AG04450 (cell line): ENCODE measurements at regions not wholly inside any gene's neighbourhood (a gene's known extent, or its start where the extent isn't known, plus 50 kb on each side); places are given as distances from the start of the nearest gene placed in this dataset.

ENCODE experiments used
- CTCF ChIA-PET: fragments of 300-600, 350-600 bp; formaldehyde crosslinking; extraction: SDS; loops from one replicate; lab custom pipeline; 2022; ENCODE audit warnings: antibody characterized with exemption, inconsistent platforms; lab: Charles Lee
- POLR2A ChIA-PET: fragments of 350-600 bp; formaldehyde crosslinking; extraction: SDS; loops from one replicate; lab custom pipeline; 2021; ENCODE audit warnings: antibody characterized with exemption, inconsistent platforms; lab: Yijun Ruan, JAX
- DNase-seq: peaks from one replicate; pipeline ENCODE4 v3.0.0-alpha.2; 2011; ENCODE audit warnings: low read depth, low spot score
- H3K27ac ChIP-seq: one replicate; pipeline ENCODE4 v1.5.1; 2012; ENCODE audit warnings: low read depth, low read length, control low read depth
- H3K27me3 ChIP-seq: one replicate; pipeline ENCODE4 v1.6.0; 2012; ENCODE audit warnings: low read length; ENCODE audit not compliant: control insufficient read depth, insufficient read depth
- H3K4me3 ChIP-seq: 2 replicates; pipeline ENCODE4 v1.5.1; 2011; ENCODE audit warnings: mild to moderate bottlenecking, low read depth, low read length, control low read depth
- H3K9me3 ChIP-seq: 2 replicates; pipeline ENCODE4 v1.5.1; 2012; ENCODE audit warnings: low read length; ENCODE audit not compliant: control insufficient read depth, insufficient read depth
- CTCF ChIP-seq: IDR thresholded peaks from 2 replicates; pipeline ENCODE4 v1.5.1; 2011; ENCODE audit warnings: low read depth, low read length, control low read depth, inconsistent platforms

GRCh38 chr5:124878583-124879342, 132.3 kb upstream of the ZNF608 start:
- H3K4me3 ChIP-seq, result no peak overlapping the region
- TF ChIP-seq CTCF, result no peak
- H3K9me3 ChIP-seq, result no peaks in the 10 kb centered on the region
- no peaks in the 10 kb centered on the region for H3K27me3 ChIP-seq
- ChIA-PET POLR2A (no interaction called here), CTCF (no interaction called here)
- H3K27ac ChIP-seq, result no peak overlapping the region
- no peak for DNase-seq

DNA sequence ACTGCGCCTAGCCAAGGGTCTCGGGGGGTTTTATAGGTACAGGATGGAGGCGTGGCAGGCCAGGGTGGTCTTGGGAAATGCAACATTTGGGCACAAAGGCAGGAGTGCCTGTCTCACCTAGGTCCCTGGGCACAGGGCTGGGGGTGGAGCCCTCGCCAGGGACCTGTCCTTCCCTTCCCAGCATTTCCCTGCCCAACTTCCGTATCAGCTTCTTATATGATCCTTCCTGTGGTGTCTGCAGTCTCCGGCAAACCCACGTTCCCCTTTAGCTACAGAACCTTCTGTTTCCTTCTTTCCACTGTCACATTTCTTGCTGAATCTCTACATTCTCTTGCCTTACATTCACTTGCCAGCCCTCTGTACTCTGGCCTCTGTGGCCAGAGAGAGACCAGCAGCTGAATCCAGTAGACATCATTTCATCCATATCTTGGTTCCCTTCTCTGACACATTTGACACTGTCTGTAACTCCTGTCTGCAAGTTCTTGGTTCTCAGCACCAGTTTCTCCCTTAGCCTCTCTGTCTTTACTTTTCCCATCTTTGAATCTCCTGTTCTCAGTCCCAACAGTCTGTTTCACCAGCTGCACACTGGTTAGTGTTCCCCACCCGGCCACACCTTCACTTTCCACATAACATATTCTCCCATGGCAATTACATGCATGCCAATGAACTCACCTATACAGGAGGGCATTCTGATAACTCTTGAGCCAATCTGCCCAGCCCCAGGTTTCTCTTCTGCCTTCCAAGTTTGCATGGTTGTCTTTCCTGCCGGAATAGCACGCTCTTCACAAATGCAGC, 134.7 kb upstream of the ZNF608 start:
- CTCF ChIA-PET, result no interaction called here
- Histone ChIP-seq H3K27me3 (no peaks in the 10 kb centered on the region), H3K4me3 (no peak overlapping the region), H3K9me3 (no peaks in the 10 kb centered on the region), H3K27ac (no peak overlapping the region)
- no peak for DNase-seq
- POLR2A ChIA-PET, result no interaction called here
- no peak for TF ChIP-seq CTCF

DNA sequence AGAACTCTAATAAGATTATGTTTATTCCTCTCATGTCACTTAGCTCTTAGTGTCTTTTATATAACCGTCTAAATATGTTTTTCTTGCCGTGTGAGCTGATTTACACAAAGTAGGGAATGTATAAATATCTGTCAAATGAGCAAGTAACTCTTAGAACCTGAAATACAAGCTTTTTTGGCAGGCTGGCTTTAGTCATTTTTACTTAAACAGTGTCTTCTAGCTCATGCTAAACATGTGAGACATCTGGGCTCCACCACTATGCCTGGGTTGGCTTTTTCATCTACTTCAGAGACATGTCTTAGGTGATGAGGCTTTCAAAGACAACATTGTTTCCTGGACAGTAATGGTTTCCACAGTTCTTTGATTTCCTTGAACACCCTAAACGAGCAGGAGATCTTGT, 137.2 kb upstream of the ZNF608 start:
- no peaks in the 10 kb centered on the region for H3K9me3 ChIP-seq
- H3K27me3 ChIP-seq, result no peaks in the 10 kb centered on the region
- no peak for TF ChIP-seq CTCF
- CTCF ChIA-PET, result no interaction called here
- no peak overlapping the region for H3K4me3 ChIP-seq
- DNase-seq, result no peak
- H3K27ac ChIP-seq, result no peak overlapping the region
- POLR2A ChIA-PET, result no interaction called here

DNA sequence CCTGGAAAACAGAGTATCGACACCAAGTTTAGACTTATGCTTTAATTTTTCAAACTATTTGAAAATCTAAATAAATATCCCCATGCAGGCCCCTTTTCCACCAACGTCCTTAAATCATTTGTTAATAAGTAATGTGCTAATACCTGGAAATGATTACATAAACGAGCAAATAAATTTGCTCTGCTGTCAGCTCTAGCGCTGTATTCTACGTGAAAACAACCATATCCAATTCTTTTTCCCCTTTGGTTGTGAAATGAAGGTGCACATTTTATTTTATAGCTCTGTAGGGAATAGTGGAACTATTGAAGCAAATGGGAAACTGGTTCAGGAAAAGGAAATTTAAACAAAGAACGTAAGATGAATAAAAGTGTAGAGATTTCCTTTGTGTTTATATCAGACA, 137.7 kb upstream of the ZNF608 start:
- no peaks in the 10 kb centered on the region for H3K9me3 ChIP-seq
- no peak overlapping the region for H3K27ac ChIP-seq
- CTCF ChIA-PET, result no interaction called here
- no peak for TF ChIP-seq CTCF
- DNase-seq, result no peak
- POLR2A ChIA-PET, result no interaction called here
- H3K4me3 ChIP-seq, result no peak overlapping the region
- no peaks in the 10 kb centered on the region for H3K27me3 ChIP-seq

- ChIA-PET POLR2A (no interaction called here), CTCF (interaction anchor here (0.9 kb wide), 1 partner anchor 19 kb away, joined by 3 read pairs; no protein-coding TSS in a partner anchor)
- DNase-seq, result no peak
- H3K27me3 ChIP-seq, result no peaks in the 10 kb centered on the region
- no peak for TF ChIP-seq CTCF
- H3K4me3 ChIP-seq, result no peak overlapping the region
- no peaks in the 10 kb centered on the region for H3K9me3 ChIP-seq
- no peak overlapping the region for H3K27ac ChIP-seq
Measured at GRCh38 chr5:124885490-124885889, 139.1 kb upstream of the ZNF608 start.
